CD14-positive monocyte (primary cell): ENCODE measurements at regions not wholly inside any gene's neighbourhood (a gene's known extent, or its start where the extent isn't known, plus 50 kb on each side); places are given as distances from the start of the nearest gene placed in this dataset.

Experiments used
- DNase-seq, 3 donors: peaks; one replicate each; pipeline ENCODE4 v3.0.0-alpha.2; 2011 to 2022
- H2AFZ ChIP-seq: 2 replicates; pipeline ENCODE4 v1.6.0; 2012; ENCODE audit warnings: mild to moderate bottlenecking, low read depth, low read length, inconsistent platforms; ENCODE audit not compliant: insufficient read depth, poor library complexity, severe bottlenecking
- H3K27ac ChIP-seq, 2 donors: 1 replicate in 1 of 2; 2 replicates in 1 of 2; pipeline ENCODE4 v1.5.1; 2012 to 2013; ENCODE audit warnings: low read length in 2 of 2, control low read depth in 1 of 2, inconsistent platforms in 1 of 2, low read depth in 1 of 2, mild to moderate bottlenecking in 1 of 2
- H3K27me3 ChIP-seq, 2 donors: one replicate each; pipeline versions ENCODE4 v1.6.0 to v1.6.1; 2011 to 2013; ENCODE audit warnings: low read length in 2 of 2; ENCODE audit not compliant: control insufficient read depth in 2 of 2, insufficient read depth in 2 of 2
- H3K36me3 ChIP-seq, 2 donors: replicated peaks in 1 of 2; 1 replicate in 1 of 2; 2 replicates in 1 of 2; pipeline versions ENCODE4 v1.5.1 to v1.6.1; 2012 to 2013; ENCODE audit warnings: low read length in 2 of 2, control low read depth in 1 of 2, inconsistent platforms in 1 of 2, mild to moderate bottlenecking in 1 of 2; ENCODE audit not compliant: insufficient read depth in 2 of 2, control insufficient read depth in 1 of 2
- H3K4me1 ChIP-seq, 2 donors: 1 replicate in 1 of 2; 2 replicates in 1 of 2; pipeline versions ENCODE4 v1.5.1 to v1.6.1; 2012 to 2013; ENCODE audit warnings: low read length in 2 of 2, control low read depth in 1 of 2, inconsistent platforms in 1 of 2, mild to moderate bottlenecking in 1 of 2, moderate library complexity in 1 of 2; ENCODE audit not compliant: insufficient read depth in 2 of 2, control insufficient read depth in 1 of 2
- H3K4me2 ChIP-seq: replicated peaks from 2 replicates; pipeline ENCODE3; 2012; ENCODE audit warnings: low read length, moderate library complexity, mild to moderate bottlenecking; ENCODE audit not compliant: poor library complexity, severe bottlenecking; ENCODE audit errors: extremely low read depth
- H3K4me3 ChIP-seq, 3 experiments: fragments of 200-600 bp in 1 of 3; sonication (generic) in 1 of 3; replicated peaks in 1 of 3; 1 replicate in 2 of 3; 2 replicates in 1 of 3; pipeline ENCODE4 v1.5.1; 2011 to 2013; ENCODE audit warnings: low read length in 3 of 3, mild to moderate bottlenecking in 3 of 3, control low read depth in 2 of 3, low read depth in 2 of 3, inconsistent platforms in 1 of 3, moderate library complexity in 1 of 3
- H3K79me2 ChIP-seq: 2 replicates; pipeline ENCODE4 v1.6.0; 2012; ENCODE audit warnings: mild to moderate bottlenecking, control low read depth, inconsistent platforms, low read length, moderate library complexity; ENCODE audit not compliant: insufficient read depth
- H3K9ac ChIP-seq: 2 replicates; pipeline ENCODE4 v1.6.0; 2017; ENCODE audit warnings: low read length, mild to moderate bottlenecking; ENCODE audit not compliant: insufficient read depth, poor library complexity, severe bottlenecking
- H3K9me3 ChIP-seq, 2 donors: replicated peaks in 1 of 2; 1 replicate in 1 of 2; 2 replicates in 1 of 2; pipeline versions ENCODE4 v1.5.1 to v1.6.1; 2012 to 2013; ENCODE audit warnings: low read length in 2 of 2, control low read depth in 1 of 2; ENCODE audit not compliant: control insufficient read depth in 1 of 2, insufficient read depth in 1 of 2
- H4K20me1 ChIP-seq: 2 replicates; pipeline ENCODE4 v1.6.0; 2012; ENCODE audit warnings: mild to moderate bottlenecking, low read length, control low read depth, moderate library complexity; ENCODE audit not compliant: insufficient read depth
- H3K27ac Mint-ChIP-seq, 7 donors: one replicate each; pipeline ENCODE4 v1.8.0; 2020; ENCODE audit warnings: mild to moderate bottlenecking in 7 of 7, mixed read lengths in 7 of 7, moderate library complexity in 6 of 7, inconsistent platforms in 2 of 7
- H3K27me3 Mint-ChIP-seq, 3 donors: one replicate each; pipeline ENCODE4 v1.8.0; 2021 to 2022; ENCODE audit warnings: low read depth in 3 of 3, mild to moderate bottlenecking in 3 of 3, mixed read lengths in 3 of 3, moderate library complexity in 3 of 3, inconsistent platforms in 1 of 3
- H3K36me3 Mint-ChIP-seq, 2 donors: one replicate each; pipeline ENCODE4 v1.8.0; 2020; ENCODE audit warnings: mixed read lengths in 2 of 2, inconsistent platforms in 1 of 2, mild to moderate bottlenecking in 1 of 2
- H3K4me1 Mint-ChIP-seq: one replicate; pipeline ENCODE4 v1.8.0; 2020; ENCODE audit warnings: mild to moderate bottlenecking, mixed read lengths
- H3K4me3 Mint-ChIP-seq, 2 donors: one replicate each; pipeline ENCODE4 v1.8.0; 2020; ENCODE audit warnings: mild to moderate bottlenecking in 2 of 2, mixed read lengths in 2 of 2, moderate library complexity in 1 of 2
- H3K9me3 Mint-ChIP-seq, 7 donors: one replicate each; pipeline ENCODE4 v1.8.0; 2020 to 2022; ENCODE audit warnings: mixed read lengths in 7 of 7, mild to moderate bottlenecking in 6 of 7, moderate library complexity in 6 of 7, inconsistent platforms in 2 of 7
- WGBS: methylation state at CpG from one replicate; pipeline ENCODE4 v1.1.5; 2013; ENCODE audit warnings: missing lambda C conversion rate; ENCODE audit not compliant: insufficient coverage; 5-methylcytosine and 5-hydroxymethylcytosine counted together
- intact Hi-C, 2 donors: fragments of 100-400 bp; cut with micrococcal nuclease; formaldehyde crosslinking; loops; one replicate each; pipeline versions ENCODE4 v1.15.0 to v1.15.1; 2023
- TF ChIP-seq, protein P1 (sequence below): fragments of 200-600 bp; IDR thresholded peaks from one replicate; pipeline ENCODE4 v1.8.0; 2022; ENCODE audit warnings: antibody characterized with exemption, mild to moderate bottlenecking

DNA sequence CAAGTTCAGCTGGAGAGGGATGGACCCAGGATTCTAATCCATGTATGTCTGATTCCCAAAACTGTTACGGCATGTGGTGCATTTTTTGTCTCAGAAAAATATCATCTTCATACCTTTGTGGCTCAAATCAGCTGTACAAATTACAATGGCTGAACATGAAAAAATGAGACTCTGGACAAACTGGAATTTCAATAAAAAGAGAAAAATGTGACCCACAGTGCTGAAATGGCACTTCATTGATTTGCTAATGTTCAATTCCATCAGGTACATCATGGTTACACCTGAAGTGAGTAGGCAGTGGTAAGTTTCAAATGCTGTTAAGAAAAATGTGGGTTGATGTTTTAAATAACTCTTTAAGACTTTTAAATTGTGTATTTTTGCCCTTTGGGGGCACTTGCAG is 165.6 kb upstream of the CAND1 start:
- H3K27me3 ChIP-seq: no peaks in the 10 kb centered on the region
- H3K4me3 ChIP-seq: no peak overlapping the region
- no peak overlapping the region for H2AFZ ChIP-seq
- H3K4me1 Mint-ChIP-seq: no peaks in the 10 kb centered on the region
- no peak overlapping the region for H3K27ac ChIP-seq
- H3K9me3 Mint-ChIP-seq: peaks cover 2 to 23% (median 18%) of the 10 kb centered on the region in 7 donors
- no peaks in the 10 kb centered on the region for H3K4me1 ChIP-seq
- peaks cover 0 to 3% (median 2%) of the 10 kb centered on the region in 3 donors for H3K27me3 Mint-ChIP-seq
- 100% methylated on average over 1 of the region's 1 CpG for WGBS
- no peaks in the 10 kb centered on the region for H3K36me3 ChIP-seq
- intact Hi-C loops: no loop called here
- no peak for DNase-seq
- no peak overlapping the region for H3K4me3 Mint-ChIP-seq
- H3K9me3 ChIP-seq: peaks cover 11 to 14% of the 10 kb centered on the region in 2 donors
- no peaks in the 10 kb centered on the region for H3K79me2 ChIP-seq
- H4K20me1 ChIP-seq: no peaks in the 10 kb centered on the region
- no peak overlapping the region for H3K27ac Mint-ChIP-seq
- TF ChIP-seq, protein P1, sequence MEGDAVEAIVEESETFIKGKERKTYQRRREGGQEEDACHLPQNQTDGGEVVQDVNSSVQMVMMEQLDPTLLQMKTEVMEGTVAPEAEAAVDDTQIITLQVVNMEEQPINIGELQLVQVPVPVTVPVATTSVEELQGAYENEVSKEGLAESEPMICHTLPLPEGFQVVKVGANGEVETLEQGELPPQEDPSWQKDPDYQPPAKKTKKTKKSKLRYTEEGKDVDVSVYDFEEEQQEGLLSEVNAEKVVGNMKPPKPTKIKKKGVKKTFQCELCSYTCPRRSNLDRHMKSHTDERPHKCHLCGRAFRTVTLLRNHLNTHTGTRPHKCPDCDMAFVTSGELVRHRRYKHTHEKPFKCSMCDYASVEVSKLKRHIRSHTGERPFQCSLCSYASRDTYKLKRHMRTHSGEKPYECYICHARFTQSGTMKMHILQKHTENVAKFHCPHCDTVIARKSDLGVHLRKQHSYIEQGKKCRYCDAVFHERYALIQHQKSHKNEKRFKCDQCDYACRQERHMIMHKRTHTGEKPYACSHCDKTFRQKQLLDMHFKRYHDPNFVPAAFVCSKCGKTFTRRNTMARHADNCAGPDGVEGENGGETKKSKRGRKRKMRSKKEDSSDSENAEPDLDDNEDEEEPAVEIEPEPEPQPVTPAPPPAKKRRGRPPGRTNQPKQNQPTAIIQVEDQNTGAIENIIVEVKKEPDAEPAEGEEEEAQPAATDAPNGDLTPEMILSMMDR: no peak
- no peaks in the 10 kb centered on the region for H3K36me3 Mint-ChIP-seq
- no peak overlapping the region for H3K9ac ChIP-seq
- no peak overlapping the region for H3K4me2 ChIP-seq

DNA sequence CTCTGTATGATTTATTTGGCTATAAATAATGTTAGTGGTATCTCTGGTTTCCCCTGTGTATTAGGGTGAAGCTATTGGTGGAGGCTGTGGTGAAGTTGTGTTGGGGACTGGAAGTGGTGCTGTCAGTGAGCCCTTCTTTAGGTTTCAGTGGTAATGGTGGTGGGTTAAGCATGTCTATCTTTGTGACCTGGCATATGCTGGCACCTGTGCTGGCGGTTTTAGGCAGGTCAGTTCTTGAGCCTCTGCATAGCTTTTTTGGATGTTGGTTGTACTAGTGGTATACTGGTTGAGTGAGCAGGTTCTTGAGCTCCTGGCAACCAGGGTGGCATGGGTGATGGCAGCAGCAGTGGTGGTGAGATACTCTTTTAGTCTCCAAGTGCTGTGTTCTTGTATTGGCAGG is 161.9 kb upstream of the CAND1 start:
- no peaks in the 10 kb centered on the region for H3K4me1 Mint-ChIP-seq
- WGBS: 100% methylated on average over 1 of the region's 1 CpG
- no peaks in the 10 kb centered on the region for H3K36me3 Mint-ChIP-seq
- Histone ChIP-seq H3K27ac (no peak overlapping the region), H2AFZ (no peak overlapping the region), H3K9me3 (peaks cover 11 to 14% of the 10 kb centered on the region in 2 donors), H3K79me2 (no peaks in the 10 kb centered on the region), H3K4me2 (no peak overlapping the region), H3K27me3 (no peaks in the 10 kb centered on the region), H3K36me3 (no peaks in the 10 kb centered on the region), H4K20me1 (no peaks in the 10 kb centered on the region), H3K9ac (no peak overlapping the region), H3K4me3 (no peak overlapping the region), H3K4me1 (no peaks in the 10 kb centered on the region)
- intact Hi-C loops: no loop called here
- H3K9me3 Mint-ChIP-seq: peaks cover 2 to 25% (median 18%) of the 10 kb centered on the region in 7 donors
- H3K4me3 Mint-ChIP-seq: no peak overlapping the region
- DNase-seq: no peak
- H3K27ac Mint-ChIP-seq: no peak overlapping the region
- H3K27me3 Mint-ChIP-seq: peaks cover 1 to 5% (median 2%) of the 10 kb centered on the region in 3 donors
- TF ChIP-seq, protein P1: no peak
